Activated CD4-positive, alpha-beta T cell treated with anti-CD3 and anti-CD28 coated beads for 48 hours (primary cell): ENCODE measurements at regions not wholly inside any gene's neighbourhood (a gene's known extent, or its start where the extent isn't known, plus 50 kb on each side); places are given as distances from the start of the nearest gene placed in this dataset.

Experiments used
- DNase-seq: peaks from one replicate; pipeline ENCODE4 v3.0.0-alpha.2; 2020

- no peak for DNase-seq
Measured at GRCh38 chr18:1884623-1885022, 686.7 kb downstream of the METTL4 start.

GRCh38 chr18:1891641-1892040 lies 679.7 kb downstream of the METTL4 start:
- no peak for DNase-seq

DNA sequence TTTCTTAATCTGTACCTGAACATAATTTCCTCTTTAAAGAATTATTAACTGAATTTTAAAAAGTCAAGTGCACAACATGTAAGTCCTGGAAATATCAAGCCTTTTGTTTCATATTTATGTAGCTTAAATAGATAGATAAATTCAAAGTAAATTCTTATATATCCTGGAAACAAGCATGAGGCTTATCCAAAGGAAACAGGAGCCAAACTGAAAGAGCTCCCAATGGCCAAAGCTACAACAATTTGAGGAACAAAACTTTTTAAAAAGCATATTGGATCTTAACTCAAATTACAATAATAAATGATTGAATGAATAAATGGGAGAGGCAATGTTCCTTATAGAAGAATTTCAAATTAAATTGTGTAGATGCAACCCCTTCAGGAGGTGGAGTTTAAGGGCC lies 679.1 kb downstream of the METTL4 start:
- no peak for DNase-seq

DNA sequence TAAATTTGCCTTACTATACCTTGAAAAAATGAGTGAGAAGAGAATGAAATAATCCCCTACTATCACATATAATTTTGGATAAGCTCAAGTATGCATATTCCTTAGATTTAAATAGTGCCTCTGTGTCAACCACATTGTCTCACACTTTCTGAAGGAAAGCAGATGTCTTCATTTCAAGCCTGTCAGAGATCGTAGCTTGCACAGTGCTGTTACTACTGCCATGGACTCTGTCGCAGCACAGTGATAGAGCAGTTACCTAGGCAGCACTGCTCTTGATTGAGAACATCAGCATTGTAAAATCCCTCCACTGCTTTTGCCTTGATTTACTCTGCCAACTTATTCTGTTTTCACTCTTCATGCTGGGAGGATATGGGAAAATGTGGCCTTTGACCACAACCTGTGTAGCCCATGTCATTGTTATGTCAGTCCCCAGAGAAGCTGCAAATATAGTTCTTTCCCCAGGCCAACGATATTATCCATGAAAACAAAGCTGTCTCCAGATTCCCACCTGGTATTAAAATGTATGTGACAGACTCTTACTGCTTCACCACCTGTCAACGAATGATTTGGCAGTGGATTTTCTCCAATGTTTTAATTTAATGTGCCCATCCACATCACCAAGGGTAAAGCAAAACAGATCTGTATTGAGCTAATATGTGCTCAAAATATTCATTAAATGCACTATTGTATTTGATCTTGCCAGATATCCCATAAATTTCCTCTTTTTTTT lies 675.7 kb downstream of the METTL4 start:
- no peak for DNase-seq

- DNase-seq, result no peak
Measured at GRCh38 chr18:1906421-1906820, 664.9 kb downstream of the METTL4 start.

- no peak for DNase-seq
Measured at GRCh38 chr18:1907470-1908206, 663.7 kb downstream of the METTL4 start.

- DNase-seq, result no peak
Measured at GRCh38 chr18:1914489-1914888, 656.8 kb downstream of the METTL4 start.

GRCh38 chr18:1916869-1917523 lies 654.3 kb downstream of the METTL4 start:
- no peak for DNase-seq

DNA sequence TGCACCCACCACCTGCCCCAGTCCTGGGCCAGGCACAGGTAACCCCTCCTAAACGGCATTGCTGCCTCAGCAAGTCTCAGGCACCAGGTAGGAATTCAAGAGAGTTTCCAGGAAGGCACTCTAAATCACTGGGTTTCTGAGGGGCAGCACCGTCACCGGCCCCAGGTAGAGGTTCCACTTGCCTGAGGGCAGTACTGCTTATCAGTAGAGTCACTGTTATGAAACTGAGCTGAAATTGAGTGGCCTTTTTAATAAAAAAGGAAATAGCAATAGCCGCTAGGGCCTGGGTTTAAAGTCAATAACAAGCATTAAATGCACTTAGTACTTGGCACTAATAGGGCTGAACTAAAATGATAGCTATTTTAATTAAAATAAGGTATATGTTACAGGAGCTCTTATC lies 653.7 kb downstream of the METTL4 start:
- DNase-seq, result no peak

DNA sequence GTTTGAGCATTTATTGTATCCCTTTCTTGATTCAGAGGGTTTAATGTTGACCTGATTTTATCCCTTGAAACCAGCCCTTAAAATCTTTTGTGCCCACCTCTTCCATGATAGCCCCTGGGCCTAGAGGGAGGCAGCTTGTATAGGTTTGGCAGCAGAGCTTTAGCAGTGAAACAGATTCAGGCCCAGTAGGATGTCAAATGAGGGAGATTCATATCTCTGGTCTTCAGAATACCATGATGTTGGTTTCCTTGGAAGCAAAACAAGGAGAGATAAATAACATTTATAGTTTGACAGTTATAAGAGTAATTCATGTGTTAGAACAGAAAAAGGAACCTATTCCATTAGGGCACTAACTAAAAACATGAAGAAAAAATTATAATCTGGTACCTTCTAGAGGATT lies 649.2 kb downstream of the METTL4 start:
- no peak for DNase-seq

DNA sequence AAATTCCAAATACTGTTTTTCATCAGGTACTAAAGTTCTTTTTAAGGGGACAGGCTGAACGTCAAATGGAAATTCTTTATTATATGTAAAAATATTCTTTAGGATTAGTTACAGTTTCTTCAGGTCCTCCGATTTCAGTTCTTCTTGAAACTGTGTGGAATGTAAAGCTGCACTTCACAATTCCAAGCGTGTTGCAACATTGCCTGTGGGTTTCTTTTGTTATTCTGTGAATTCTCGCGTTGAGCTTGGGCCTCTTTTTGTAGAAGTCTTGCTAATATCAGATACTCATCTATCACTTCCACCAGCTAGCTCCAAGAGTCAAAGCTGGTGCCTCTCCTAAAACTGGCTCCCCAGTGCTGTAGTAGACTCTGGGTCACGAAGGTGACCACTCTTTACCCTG lies 642.6 kb downstream of the METTL4 start:
- no peak for DNase-seq

DNA sequence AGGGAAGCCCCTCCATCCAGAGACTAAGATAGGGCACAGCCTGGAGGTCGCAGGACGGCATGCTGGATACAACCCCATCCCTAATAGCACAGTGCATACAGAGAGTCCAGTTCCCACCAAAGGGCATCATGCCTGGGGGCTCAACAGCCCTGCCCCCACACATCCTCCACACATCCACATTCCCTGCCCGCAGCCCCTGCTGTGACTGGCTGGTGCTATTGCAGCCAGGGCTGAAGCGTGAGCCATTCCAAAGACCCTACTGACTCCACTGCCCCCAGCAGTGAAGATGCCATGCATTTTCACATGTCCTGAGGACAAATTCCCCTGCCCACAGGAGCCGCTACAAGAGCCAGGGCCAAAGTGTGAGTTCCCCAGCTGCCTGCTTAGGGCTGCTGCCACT lies 641.6 kb downstream of the METTL4 start:
- DNase-seq, result no peak

DNA sequence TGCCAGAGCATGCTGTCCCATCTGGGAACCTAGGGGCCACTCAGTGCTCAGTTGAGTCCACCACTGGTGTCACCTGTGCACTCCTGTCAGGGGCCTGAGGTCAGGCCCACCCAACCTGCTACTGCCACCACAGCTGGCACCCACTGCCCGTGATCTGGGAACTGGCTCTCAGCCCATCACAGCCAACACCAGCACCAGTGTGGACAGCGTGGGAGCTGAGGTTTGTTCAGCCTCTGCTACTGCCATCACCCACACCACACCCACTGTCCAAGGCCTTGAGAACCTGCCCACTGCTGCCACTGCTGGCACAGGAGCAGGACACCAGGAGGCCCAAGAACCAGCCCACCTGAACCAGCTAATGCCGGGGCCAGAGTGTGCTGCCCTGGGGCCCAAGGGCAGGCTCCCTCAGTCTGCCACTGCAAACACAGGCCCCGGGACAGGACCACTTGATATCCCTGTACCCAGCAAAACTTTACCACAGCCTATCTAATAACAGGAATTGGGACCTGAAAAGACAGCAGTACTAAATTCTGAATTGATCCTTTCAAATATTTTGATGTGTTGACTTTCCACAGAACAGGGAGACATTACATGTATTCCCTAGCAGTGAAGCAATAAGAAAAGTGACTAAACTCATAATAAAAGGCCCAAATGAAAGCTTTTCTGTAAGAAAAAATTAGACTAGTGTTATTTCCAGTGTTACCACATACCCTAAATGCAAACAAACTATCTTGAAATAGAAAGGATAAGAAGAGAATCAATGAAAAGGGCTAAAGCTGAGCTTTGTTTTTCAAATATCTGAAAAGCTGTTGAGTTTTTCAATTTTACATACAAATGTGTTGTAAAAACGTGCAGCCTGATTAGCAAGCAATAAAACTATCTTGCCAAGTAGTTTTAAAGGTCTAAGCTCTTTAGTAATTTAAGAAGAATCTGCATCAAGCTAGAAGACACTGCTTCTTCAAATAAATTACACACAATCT lies 640.7 kb downstream of the METTL4 start:
- no peak for DNase-seq

- DNase-seq, result no peak
Measured at GRCh38 chr18:1952486-1952885, 618.8 kb downstream of the METTL4 start.

- DNase-seq, result no peak
Measured at GRCh38 chr18:1954583-1955312, 616.6 kb downstream of the METTL4 start.

GRCh38 chr18:1958798-1959197 lies 612.5 kb downstream of the METTL4 start:
- DNase-seq, result no peak

DNA sequence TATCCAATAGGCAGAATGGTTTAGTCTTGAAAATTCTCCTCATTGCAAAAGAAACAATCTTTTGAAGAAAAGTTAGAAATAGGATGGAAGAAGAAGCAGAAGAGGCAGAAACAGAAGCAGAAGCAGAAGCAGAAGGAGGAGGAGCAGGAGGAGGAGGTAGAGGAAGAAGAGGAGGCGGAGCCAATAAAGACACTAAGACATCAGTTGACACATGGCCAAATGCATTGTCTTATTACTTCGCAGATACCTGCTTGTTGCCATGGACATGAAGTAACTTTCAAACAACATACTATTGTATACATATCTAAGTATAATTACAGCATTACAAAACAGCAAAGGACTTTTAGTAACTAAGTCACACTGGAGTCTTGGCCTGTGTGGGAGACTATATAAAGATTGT lies 606.3 kb downstream of the METTL4 start:
- no peak for DNase-seq

- no peak for DNase-seq
Measured at GRCh38 chr18:1965541-1965940, 605.8 kb downstream of the METTL4 start.

DNA sequence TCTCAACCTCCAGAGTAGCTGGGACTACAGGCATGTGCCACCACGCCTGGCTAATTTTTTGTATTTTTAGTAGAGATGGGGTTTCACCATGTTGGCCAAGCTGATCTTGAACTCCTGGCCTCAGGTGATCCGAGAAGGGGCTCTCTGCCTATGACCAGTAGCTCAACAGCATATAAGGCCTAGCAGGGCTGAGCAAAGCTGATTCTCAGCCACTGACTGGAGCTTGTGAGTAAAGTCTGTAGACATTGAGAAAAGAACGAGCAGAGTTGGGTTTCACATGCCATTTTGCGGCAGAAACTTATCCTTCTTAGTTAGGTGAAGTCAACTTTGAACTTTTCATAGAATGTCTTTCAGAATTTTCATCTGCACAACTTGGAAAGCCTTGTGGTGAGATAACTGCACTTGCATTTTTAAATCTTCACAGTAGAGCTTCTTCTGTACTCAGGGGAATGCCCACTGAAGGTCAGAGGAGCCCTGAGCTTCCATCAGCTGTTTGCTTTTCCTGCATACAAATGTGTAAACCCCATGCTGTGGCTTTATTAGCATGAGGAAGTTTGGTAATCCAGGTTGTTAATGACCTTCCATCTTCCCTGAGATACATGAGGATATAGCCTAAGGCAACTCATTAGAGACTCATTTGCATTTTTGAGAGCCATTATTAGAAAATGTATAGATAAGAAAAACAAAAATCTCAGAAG lies 602.4 kb downstream of the METTL4 start:
- DNase-seq, result no peak

- no peak for DNase-seq
Measured at GRCh38 chr18:1976484-1976883, 594.8 kb downstream of the METTL4 start.

DNA sequence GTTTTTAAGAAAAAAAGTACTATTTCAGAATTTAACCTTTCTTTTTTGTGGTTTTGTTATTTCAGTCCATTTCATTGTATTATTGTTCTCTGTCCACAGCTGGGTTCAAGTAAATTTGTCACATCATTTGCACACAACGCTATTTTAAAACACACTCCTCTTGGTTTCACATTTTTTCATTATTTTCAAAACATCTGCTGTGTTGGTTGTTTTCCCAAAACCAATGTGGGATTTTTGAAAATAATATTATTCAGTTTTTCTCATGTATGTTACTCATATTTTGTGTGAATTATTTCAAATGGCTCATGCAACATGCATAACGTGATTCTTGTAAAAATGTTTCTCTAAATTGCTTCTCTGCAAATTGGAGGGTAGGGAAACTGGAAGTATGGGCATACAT lies 589.2 kb downstream of the METTL4 start:
- no peak for DNase-seq
